ENCODE measurements at regions not wholly inside any gene's neighbourhood (a gene's known extent, or its start where the extent isn't known, plus 50 kb on each side); places are given as distances from the start of the nearest gene placed in this dataset.
"Not testable (repeated sequence)": the region's sequence is repeated elsewhere in the genome, so short reads cannot be mapped to it uniquely, and the experiment has no call there.

DNA sequence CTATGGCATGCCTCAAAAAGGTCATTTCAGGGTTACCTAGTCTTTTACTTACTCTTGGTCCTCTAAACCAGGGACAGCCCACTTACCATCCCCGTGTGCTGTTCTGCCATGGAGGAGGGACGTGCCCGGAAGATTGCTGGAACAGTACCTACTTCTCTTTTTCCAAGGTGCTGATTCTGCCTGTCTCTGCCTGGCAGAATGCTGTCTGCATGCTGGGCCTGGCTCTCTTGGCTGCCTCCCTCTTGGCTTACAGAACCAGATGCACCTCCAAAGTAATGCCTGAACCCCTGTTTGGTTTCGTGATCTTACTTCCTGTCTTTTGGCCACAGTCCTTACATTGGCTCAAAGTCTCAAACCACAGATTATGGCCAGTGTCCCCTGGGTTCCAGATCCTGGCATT is 120.7 kb upstream of the NT5E start:
- no peak overlapping the region for H3K27ac ChIP-seq
- TF ChIP-seq ZFX (IDR thresholded peaks at IDR 0.05), result no peak
- TF ChIP-seq, protein P1, sequence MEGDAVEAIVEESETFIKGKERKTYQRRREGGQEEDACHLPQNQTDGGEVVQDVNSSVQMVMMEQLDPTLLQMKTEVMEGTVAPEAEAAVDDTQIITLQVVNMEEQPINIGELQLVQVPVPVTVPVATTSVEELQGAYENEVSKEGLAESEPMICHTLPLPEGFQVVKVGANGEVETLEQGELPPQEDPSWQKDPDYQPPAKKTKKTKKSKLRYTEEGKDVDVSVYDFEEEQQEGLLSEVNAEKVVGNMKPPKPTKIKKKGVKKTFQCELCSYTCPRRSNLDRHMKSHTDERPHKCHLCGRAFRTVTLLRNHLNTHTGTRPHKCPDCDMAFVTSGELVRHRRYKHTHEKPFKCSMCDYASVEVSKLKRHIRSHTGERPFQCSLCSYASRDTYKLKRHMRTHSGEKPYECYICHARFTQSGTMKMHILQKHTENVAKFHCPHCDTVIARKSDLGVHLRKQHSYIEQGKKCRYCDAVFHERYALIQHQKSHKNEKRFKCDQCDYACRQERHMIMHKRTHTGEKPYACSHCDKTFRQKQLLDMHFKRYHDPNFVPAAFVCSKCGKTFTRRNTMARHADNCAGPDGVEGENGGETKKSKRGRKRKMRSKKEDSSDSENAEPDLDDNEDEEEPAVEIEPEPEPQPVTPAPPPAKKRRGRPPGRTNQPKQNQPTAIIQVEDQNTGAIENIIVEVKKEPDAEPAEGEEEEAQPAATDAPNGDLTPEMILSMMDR (conservative IDR thresholded peaks at IDR 0.05), result no peak

DNA sequence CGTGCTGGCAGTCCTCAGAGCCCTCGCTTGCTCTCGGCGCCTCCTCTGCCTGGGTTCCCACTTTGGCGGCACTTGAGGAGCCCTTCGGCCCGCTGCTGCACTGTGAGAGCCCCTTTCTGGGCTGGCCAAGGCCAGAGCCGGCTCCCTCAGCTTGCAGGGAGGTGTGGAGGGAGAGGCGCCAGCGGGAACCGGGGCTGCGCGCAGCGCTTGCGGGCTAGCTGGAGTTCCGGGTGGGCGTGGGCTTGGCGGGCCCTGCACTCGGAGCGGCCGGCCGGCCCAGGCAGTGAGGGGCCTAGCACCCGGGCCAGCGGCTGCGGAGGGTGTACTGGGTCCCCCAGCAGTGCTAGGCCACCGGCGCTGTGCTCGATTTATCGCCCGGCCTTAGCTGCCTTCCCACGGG is 124.1 kb upstream of the NT5E start:
- not testable (repeated sequence) for H3K27ac ChIP-seq

DNA sequence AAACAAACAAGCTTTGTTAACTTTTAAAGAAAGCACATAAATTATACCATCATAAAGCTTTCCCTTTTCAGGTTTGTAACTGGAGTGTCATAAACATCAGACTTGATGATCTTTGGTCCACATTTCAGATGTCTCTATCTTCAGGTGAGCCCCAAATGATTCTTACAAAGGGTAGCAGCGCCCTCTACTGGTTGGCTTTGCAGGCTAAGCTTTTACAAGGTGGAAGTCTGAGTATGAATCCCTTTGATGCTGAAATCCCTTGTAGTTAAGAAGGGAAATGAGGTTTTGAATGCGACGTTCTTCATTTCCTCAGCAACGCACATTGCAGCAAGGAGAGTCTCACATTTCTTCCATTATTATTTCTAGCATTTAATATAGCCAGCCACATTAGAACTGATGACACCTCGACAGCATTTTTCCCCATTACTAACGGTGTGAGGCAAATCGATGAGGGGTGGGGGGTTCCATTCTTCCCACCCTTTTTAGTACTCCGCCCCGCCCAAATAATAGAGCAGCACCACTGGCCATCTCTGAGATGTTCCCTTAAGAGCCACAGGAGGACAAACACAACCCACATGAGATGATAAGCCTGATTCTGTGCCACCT is 126.3 kb upstream of the NT5E start:
- no peak overlapping the region for H3K27ac ChIP-seq
- TF ChIP-seq ZFX (IDR thresholded peaks at IDR 0.05), result no peak
- TF ChIP-seq, protein P1 (conservative IDR thresholded peaks at IDR 0.05), result peak; percentile 84

DNA sequence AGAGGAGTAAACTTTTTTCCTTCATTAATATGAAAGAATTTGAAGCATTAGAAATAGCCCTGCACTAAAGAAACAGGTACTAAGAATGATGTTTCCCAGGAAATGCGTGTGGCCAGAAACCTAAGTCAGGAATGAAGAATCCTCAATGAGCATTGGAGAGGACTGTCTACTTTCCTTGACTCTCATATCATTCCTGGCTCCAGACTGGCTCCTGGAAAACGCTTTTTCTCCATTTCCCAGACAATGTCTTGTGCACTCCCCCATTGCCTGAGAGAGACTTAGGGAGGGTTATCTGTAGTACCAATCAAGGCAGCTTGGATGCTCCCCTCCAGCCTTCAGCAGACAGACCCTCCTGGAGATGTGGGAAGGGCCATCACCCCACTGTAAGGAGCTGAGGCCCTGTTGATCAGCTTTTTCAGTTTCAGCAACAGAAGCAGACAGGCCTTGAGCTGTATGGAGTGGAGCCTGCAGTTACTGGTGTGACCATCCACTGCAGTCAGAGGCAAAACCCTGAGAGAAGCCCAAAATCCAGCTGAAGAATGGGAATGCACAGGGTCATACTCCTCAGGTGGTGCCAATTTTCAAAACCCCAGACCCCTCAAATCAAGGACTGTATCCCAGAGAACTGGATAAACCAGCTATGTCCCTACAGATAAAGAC is 127.3 kb upstream of the NT5E start:
- TF ChIP-seq ZFX (IDR thresholded peaks at IDR 0.05), result no peak
- TF ChIP-seq, protein P1 (conservative IDR thresholded peaks at IDR 0.05), result no peak
- H3K27ac ChIP-seq, result no peak overlapping the region

DNA sequence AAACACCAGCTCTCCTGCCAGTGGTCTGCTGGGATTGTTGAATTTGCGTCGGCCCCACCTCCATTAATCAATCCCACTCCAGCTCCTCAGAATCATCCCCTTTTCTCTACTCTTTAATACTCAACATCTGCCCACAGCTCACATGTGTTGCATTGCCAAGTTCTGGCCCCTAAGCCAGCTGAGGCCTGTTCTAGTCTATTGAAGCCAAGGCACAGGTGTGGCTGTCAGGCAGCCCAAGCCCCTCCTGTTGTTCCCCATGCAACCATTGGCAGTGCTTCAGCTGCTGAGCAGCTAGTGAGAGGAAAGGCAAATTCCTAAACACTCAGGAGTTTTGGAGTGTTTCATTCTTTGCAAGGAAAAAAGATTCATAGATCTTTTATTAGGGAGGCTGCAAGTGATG is 128.0 kb upstream of the NT5E start:
- TF ChIP-seq ZFX (IDR thresholded peaks at IDR 0.05), result no peak
- TF ChIP-seq, protein P1 (conservative IDR thresholded peaks at IDR 0.05), result no peak
- H3K27ac ChIP-seq, result no peak overlapping the region

GRCh38 chr6:85314586-85314985 is 135.3 kb upstream of the NT5E start:
- H3K27ac ChIP-seq, result no peak overlapping the region
- no peak for TF ChIP-seq ZFX (IDR thresholded peaks at IDR 0.05)

GRCh38 chr6:85300581-85300980 is 149.3 kb upstream of the NT5E start:
- no peak overlapping the region for H3K27ac ChIP-seq
- TF ChIP-seq, protein P1 (conservative IDR thresholded peaks at IDR 0.05), result no peak
- TF ChIP-seq ZFX (IDR thresholded peaks at IDR 0.05), result no peak

GRCh38 chr6:85298553-85298952 is 151.3 kb upstream of the NT5E start:
- H3K27ac ChIP-seq, result no peak overlapping the region
- no peak for TF ChIP-seq ZFX (IDR thresholded peaks at IDR 0.05)
- TF ChIP-seq, protein P1 (conservative IDR thresholded peaks at IDR 0.05), result no peak

Measured in C4-2B (cell line).